Neural progenitor cell (in vitro differentiated cells): ENCODE measurements at regions not wholly inside any gene's neighbourhood (a gene's known extent, or its start where the extent isn't known, plus 50 kb on each side); places are given as distances from the start of the nearest gene placed in this dataset.

ENCODE experiments used
- DNase-seq: peaks from one replicate; pipeline ENCODE4 v3.0.0-alpha.2; 2016; ENCODE audit warnings: low spot score
- H2AFZ ChIP-seq: fragments of 200-600 bp; sonication (generic); replicated peaks from 2 replicates; pipeline ENCODE4 v1.6.1; 2016; ENCODE audit warnings: antibody characterized with exemption
- H3F3A ChIP-seq: fragments of 200-600 bp; sonication (generic); 2 replicates; pipeline ENCODE4 v1.6.1; 2016; ENCODE audit warnings: antibody characterized with exemption, low read depth
- H3K27ac ChIP-seq: fragments of 200-600 bp; sonication (generic); 2 replicates; pipeline ENCODE4 v1.5.1; 2016; ENCODE audit warnings: mild to moderate bottlenecking
- H3K27me3 ChIP-seq: fragments of 200-600 bp; sonication (generic); 2 replicates; pipeline ENCODE4 v1.6.1; 2016; ENCODE audit warnings: mild to moderate bottlenecking, moderate library complexity
- H3K36me3 ChIP-seq: fragments of 200-600 bp; sonication (generic); 2 replicates; pipeline ENCODE4 v1.5.1; 2016
- H3K4me1 ChIP-seq: fragments of 200-600 bp; sonication (generic); 2 replicates; pipeline ENCODE4 v1.6.1; 2016; ENCODE audit warnings: mixed run types
- H3K4me2 ChIP-seq: fragments of 200-600 bp; sonication (generic); 2 replicates; pipeline ENCODE4 v1.6.1; 2016
- H3K4me3 ChIP-seq: fragments of 200-600 bp; sonication (generic); 2 replicates; pipeline ENCODE4 v1.5.1; 2016
- H3K79me2 ChIP-seq: fragments of 200-600 bp; sonication (generic); 2 replicates; pipeline ENCODE4 v1.6.1; 2016; ENCODE audit warnings: low read depth
- H3K9ac ChIP-seq: fragments of 200-600 bp; sonication (generic); 2 replicates; pipeline ENCODE4 v1.6.1; 2016
- H3K9me3 ChIP-seq: fragments of 200-600 bp; sonication (generic); 2 replicates; pipeline ENCODE4 v1.5.1; 2016; ENCODE audit warnings: low read depth
- H4K20me1 ChIP-seq: fragments of 200-600 bp; sonication (generic); 2 replicates; pipeline ENCODE4 v1.6.1; 2016; ENCODE audit warnings: low read depth
- H3K27ac Mint-ChIP-seq: 3 replicates; pipeline ENCODE4 v1.8.0; 2021; ENCODE audit warnings: mixed read lengths
- H3K27me3 Mint-ChIP-seq: 2 replicates; pipeline ENCODE4 v1.8.0; 2022; ENCODE audit warnings: low read depth, mild to moderate bottlenecking, inconsistent platforms, moderate library complexity, mixed read lengths; ENCODE audit not compliant: insufficient read depth
- H3K36me3 Mint-ChIP-seq: 3 replicates; pipeline ENCODE4 v1.8.0; 2021; ENCODE audit warnings: mixed read lengths
- H3K4me1 Mint-ChIP-seq: 3 replicates; pipeline ENCODE4 v1.8.0; 2021; ENCODE audit warnings: mixed read lengths
- H3K4me3 Mint-ChIP-seq: 3 replicates; pipeline ENCODE4 v1.8.0; 2021; ENCODE audit warnings: mild to moderate bottlenecking, moderate library complexity, mixed read lengths
- H3K9me3 Mint-ChIP-seq: 3 replicates; pipeline ENCODE4 v1.8.0; 2020; ENCODE audit warnings: mixed read lengths
- EZH2 ChIP-seq: fragments of 200-600 bp; sonication (generic); IDR thresholded peaks from 2 replicates; pipeline ENCODE4 v1.6.1; 2017; ENCODE audit warnings: antibody characterized with exemption, mild to moderate bottlenecking, moderate library complexity
- EZH2phosphoT487 ChIP-seq: fragments of 200-600 bp; sonication (generic); IDR thresholded peaks from 2 replicates; pipeline ENCODE4 v1.6.1; 2017; ENCODE audit warnings: antibody characterized with exemption
- TF ChIP-seq, protein P1 (sequence below): fragments of 200-600 bp; sonication (generic); IDR thresholded peaks from 2 replicates; pipeline ENCODE4 v1.5.1; 2017; ENCODE audit warnings: antibody characterized with exemption, mild to moderate bottlenecking

DNA sequence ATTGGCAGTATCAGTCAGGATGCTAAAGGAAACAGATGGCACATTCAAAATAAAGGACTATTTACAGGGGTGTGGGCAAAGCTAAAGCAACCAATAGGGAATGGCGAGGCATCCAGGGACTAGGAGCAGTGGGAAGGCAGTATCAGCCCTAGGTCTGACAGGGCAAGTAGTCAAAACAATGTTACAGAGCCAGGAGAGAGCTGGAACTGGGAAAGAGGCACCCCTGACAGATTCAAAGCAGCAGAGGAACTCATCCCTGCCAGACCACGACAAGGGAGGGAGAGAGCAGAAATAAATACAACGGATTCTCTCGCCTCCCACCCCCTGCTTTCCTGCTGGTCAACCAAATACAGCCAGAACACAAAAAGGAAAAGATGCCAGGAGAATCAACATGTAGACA lies 371.5 kb downstream of the NR2F1-AS1 start:
- DNase-seq: no peak
- Mint-ChIP-seq H3K27ac (no peak overlapping the region), H3K36me3 (no peaks in the 10 kb centered on the region), H3K9me3 (peaks cover 5% of the 10 kb centered on the region), H3K27me3 (no peaks in the 10 kb centered on the region), H3K4me1 (peaks cover 5% of the 10 kb centered on the region), H3K4me3 (no peak overlapping the region)
- H3K4me3 ChIP-seq: no peak overlapping the region
- H2AFZ ChIP-seq: no peak overlapping the region
- no peak overlapping the region for H3K4me2 ChIP-seq
- TF ChIP-seq, protein P1, sequence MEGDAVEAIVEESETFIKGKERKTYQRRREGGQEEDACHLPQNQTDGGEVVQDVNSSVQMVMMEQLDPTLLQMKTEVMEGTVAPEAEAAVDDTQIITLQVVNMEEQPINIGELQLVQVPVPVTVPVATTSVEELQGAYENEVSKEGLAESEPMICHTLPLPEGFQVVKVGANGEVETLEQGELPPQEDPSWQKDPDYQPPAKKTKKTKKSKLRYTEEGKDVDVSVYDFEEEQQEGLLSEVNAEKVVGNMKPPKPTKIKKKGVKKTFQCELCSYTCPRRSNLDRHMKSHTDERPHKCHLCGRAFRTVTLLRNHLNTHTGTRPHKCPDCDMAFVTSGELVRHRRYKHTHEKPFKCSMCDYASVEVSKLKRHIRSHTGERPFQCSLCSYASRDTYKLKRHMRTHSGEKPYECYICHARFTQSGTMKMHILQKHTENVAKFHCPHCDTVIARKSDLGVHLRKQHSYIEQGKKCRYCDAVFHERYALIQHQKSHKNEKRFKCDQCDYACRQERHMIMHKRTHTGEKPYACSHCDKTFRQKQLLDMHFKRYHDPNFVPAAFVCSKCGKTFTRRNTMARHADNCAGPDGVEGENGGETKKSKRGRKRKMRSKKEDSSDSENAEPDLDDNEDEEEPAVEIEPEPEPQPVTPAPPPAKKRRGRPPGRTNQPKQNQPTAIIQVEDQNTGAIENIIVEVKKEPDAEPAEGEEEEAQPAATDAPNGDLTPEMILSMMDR: no peak
- no peak for TF ChIP-seq EZH2
- TF ChIP-seq EZH2phosphoT487: no peak
- no peaks in the 10 kb centered on the region for H4K20me1 ChIP-seq
- no peak overlapping the region for H3K9ac ChIP-seq
- no peak overlapping the region for H3K27ac ChIP-seq
- H3K4me1 ChIP-seq: no peaks in the 10 kb centered on the region
- no peaks in the 10 kb centered on the region for H3K27me3 ChIP-seq
- no peaks in the 10 kb centered on the region for H3K36me3 ChIP-seq
- H3K9me3 ChIP-seq: no peaks in the 10 kb centered on the region
- H3K79me2 ChIP-seq: no peaks in the 10 kb centered on the region
- H3F3A ChIP-seq: no peaks in the 10 kb centered on the region

- Mint-ChIP-seq H3K4me1 (peaks cover 5% of the 10 kb centered on the region), H3K9me3 (peaks cover 7% of the 10 kb centered on the region), H3K27me3 (no peaks in the 10 kb centered on the region), H3K27ac (no peak overlapping the region), H3K36me3 (no peaks in the 10 kb centered on the region), H3K4me3 (no peak overlapping the region)
- TF ChIP-seq, protein P1: no peak
- TF ChIP-seq EZH2phosphoT487 (no peak), EZH2 (no peak)
- H2AFZ ChIP-seq: no peak overlapping the region
- H3K9me3 ChIP-seq: no peaks in the 10 kb centered on the region
- H4K20me1 ChIP-seq: no peaks in the 10 kb centered on the region
- no peaks in the 10 kb centered on the region for H3K36me3 ChIP-seq
- no peaks in the 10 kb centered on the region for H3F3A ChIP-seq
- no peak overlapping the region for H3K9ac ChIP-seq
- H3K4me2 ChIP-seq: no peak overlapping the region
- no peaks in the 10 kb centered on the region for H3K4me1 ChIP-seq
- no peaks in the 10 kb centered on the region for H3K27me3 ChIP-seq
- no peak overlapping the region for H3K4me3 ChIP-seq
- no peaks in the 10 kb centered on the region for H3K79me2 ChIP-seq
- DNase-seq: no peak
- no peak overlapping the region for H3K27ac ChIP-seq
These were observed 372.8 kb downstream of the NR2F1-AS1 start for GRCh38 chr5:93208141-93208751.

GRCh38 chr5:93206203-93206602 lies 374.8 kb downstream of the NR2F1-AS1 start:
- H3K9me3 ChIP-seq: no peaks in the 10 kb centered on the region
- Mint-ChIP-seq H3K27ac (peak overlapping the region; percentile 6), H3K4me1 (peaks cover 5% of the 10 kb centered on the region), H3K27me3 (peaks cover 5% of the 10 kb centered on the region), H3K36me3 (no peaks in the 10 kb centered on the region), H3K4me3 (no peak overlapping the region), H3K9me3 (peaks cover 2% of the 10 kb centered on the region)
- no peak overlapping the region for H3K4me3 ChIP-seq
- H4K20me1 ChIP-seq: no peaks in the 10 kb centered on the region
- H3K9ac ChIP-seq: no peak overlapping the region
- no peak overlapping the region for H3K27ac ChIP-seq
- H3K27me3 ChIP-seq: no peaks in the 10 kb centered on the region
- DNase-seq: no peak
- no peak overlapping the region for H2AFZ ChIP-seq
- H3F3A ChIP-seq: no peaks in the 10 kb centered on the region
- H3K36me3 ChIP-seq: no peaks in the 10 kb centered on the region
- TF ChIP-seq EZH2phosphoT487 (no peak), EZH2 (no peak)
- TF ChIP-seq, protein P1: no peak
- peaks cover 8% of the 10 kb centered on the region for H3K4me1 ChIP-seq
- H3K4me2 ChIP-seq: no peak overlapping the region
- no peaks in the 10 kb centered on the region for H3K79me2 ChIP-seq
